Mucosa of descending colon (tissue), 3 donors: ENCODE measurements at regions not wholly inside any gene's neighbourhood (a gene's known extent, or its start where the extent isn't known, plus 50 kb on each side); places are given as distances from the start of the nearest gene placed in this dataset.

Source experiments
- ATAC-seq: fragments of 200-7000 bp; cut with Tn5 transposase; one replicate; pipeline ENCODE4 v1.9.1; 2020; ENCODE audit warnings: mild to moderate bottlenecking, moderate library complexity
- DNase-seq, 3 donors: peaks; one replicate each; pipeline ENCODE4 v3.0.0-alpha.2; 2020
- H3K36me3 ChIP-seq: fragments of 200-600 bp; one replicate; pipeline ENCODE4 v1.8.0; 2021; ENCODE audit warnings: low read depth, mild to moderate bottlenecking
- H3K4me1 ChIP-seq: fragments of 200-600 bp; one replicate; pipeline ENCODE4 v1.8.0; 2021; ENCODE audit warnings: low read depth, mild to moderate bottlenecking
- H3K4me3 ChIP-seq: fragments of 200-600 bp; one replicate; pipeline ENCODE4 v1.8.0; 2021; ENCODE audit warnings: mild to moderate bottlenecking
- H3K9me3 ChIP-seq: fragments of 200-600 bp; one replicate; pipeline ENCODE4 v1.8.0; 2021; ENCODE audit warnings: mild to moderate bottlenecking
- CTCF ChIP-seq: fragments of 200-600 bp; IDR thresholded peaks from one replicate; pipeline ENCODE4 v1.8.0; 2022; ENCODE audit warnings: antibody characterized with exemption, mild to moderate bottlenecking
- intact Hi-C, 2 donors: fragments of 100-400 bp; cut with DNase I in 1 of 2; cut with micrococcal nuclease in 1 of 2; formaldehyde crosslinking; loops; one replicate each; pipeline versions ENCODE4 v1.11.0 to v1.11.1; 2022; cut with DNase I, micrococcal nuclease
- donor health status: DM: no; HTN: no; CAD: no; lungs with moderate emphysema.
- donor health status: DM: no; HTN: no; CAD: no.
- donor health status: DM: no; HTN: yes; CAD: no.

GRCh38 chr5:91280362-91281269 is 102.5 kb downstream of the ARRDC3 start:
- DNase-seq (peak; percentile 94 to 95 (median 95)), ATAC-seq (peak; percentile 97)
- intact Hi-C loops, result loop anchor here in 1 of 2 donors (5.0 kb wide), 1 partner anchor 102 kb away; the partner anchor contains the start of gene ARRDC3
- no peak overlapping the region for H3K4me3 ChIP-seq
- H3K36me3 ChIP-seq, result no peaks in the 10 kb centered on the region
- TF ChIP-seq CTCF, result no peak
- H3K4me1 ChIP-seq, result peaks cover 8% of the 10 kb centered on the region
- no peaks in the 10 kb centered on the region for H3K9me3 ChIP-seq

- no peak for DNase-seq
- ATAC-seq, result no peak
- Histone ChIP-seq H3K9me3 (no peaks in the 10 kb centered on the region), H3K4me3 (no peak overlapping the region), H3K4me1 (peaks cover 8% of the 10 kb centered on the region), H3K36me3 (no peaks in the 10 kb centered on the region)
- intact Hi-C loops, result no loop called here
- no peak for TF ChIP-seq CTCF
Measured at GRCh38 chr5:91277840-91278239, 105.3 kb downstream of the ARRDC3 start.

GRCh38 chr5:91277093-91277626 is 106.0 kb downstream of the ARRDC3 start:
- TF ChIP-seq CTCF, result no peak
- intact Hi-C loops, result no loop called here
- Histone ChIP-seq H3K9me3 (no peaks in the 10 kb centered on the region), H3K4me1 (peaks cover 8% of the 10 kb centered on the region), H3K36me3 (no peaks in the 10 kb centered on the region), H3K4me3 (no peak overlapping the region)
- no peak for DNase-seq
- no peak for ATAC-seq

- intact Hi-C loops, result no loop called here
- ATAC-seq (no peak), DNase-seq (no peak)
- no peaks in the 10 kb centered on the region for H3K4me1 ChIP-seq
- no peak overlapping the region for H3K4me3 ChIP-seq
- H3K36me3 ChIP-seq, result no peaks in the 10 kb centered on the region
- no peak for TF ChIP-seq CTCF
- no peaks in the 10 kb centered on the region for H3K9me3 ChIP-seq
Measured at GRCh38 chr5:91272858-91273257, 110.3 kb downstream of the ARRDC3 start.

GRCh38 chr5:91271999-91272398 is 111.1 kb downstream of the ARRDC3 start:
- no peaks in the 10 kb centered on the region for H3K9me3 ChIP-seq
- no peak for TF ChIP-seq CTCF
- DNase-seq (no peak), ATAC-seq (no peak)
- no peaks in the 10 kb centered on the region for H3K4me1 ChIP-seq
- H3K4me3 ChIP-seq, result no peak overlapping the region
- intact Hi-C loops, result no loop called here
- H3K36me3 ChIP-seq, result no peaks in the 10 kb centered on the region
